NCI-H2227 (cell line): ENCODE measurements at regions not wholly inside any gene's neighbourhood (a gene's known extent, or its start where the extent isn't known, plus 50 kb on each side); places are given as distances from the start of the nearest gene placed in this dataset.

Source experiments
- DNase-seq: peaks from one replicate; lab custom pipeline; 2025; ENCODE audit not compliant: unreplicated experiment; lab: John Stamatoyannopoulos, UW

DNA sequence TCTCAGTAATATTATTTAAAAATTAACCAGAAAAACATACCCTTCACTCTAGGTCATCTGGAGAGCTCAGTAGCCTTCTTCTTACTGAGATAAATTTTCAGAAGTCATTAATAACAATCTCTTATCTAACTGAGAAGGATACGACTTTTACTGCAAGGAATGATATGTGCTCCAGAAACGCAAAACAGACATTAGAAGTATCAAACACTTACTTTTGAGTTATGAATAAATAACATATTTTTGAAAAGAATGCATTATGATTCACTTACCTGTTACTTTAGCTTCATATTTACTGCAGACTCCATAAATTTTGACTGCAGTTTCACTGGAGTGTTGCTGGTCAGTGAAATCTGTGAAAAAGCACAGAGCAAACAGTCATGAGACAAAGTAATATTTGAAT, 668.7 kb upstream of the NRSN1 start:
- DNase-seq = no peak

DNA sequence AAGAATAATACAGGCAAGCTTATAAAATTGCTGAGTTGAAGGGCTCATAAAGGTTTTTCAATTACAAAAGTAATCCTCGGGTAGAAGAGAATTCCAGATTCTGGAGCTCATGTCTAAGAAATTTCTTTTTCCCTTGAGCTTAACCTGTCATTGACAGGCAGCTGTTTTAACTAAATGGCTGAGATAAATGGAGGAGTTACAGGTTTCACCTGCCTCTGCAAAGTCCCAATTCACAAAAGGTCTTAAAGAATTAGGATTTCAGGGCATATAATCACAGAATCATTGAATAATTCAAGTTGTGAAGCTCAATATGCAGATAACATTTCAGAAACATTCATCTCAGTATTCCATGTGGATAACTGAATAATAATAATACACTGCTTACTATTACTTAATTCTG, 660.1 kb upstream of the NRSN1 start:
- DNase-seq = no peak

DNA sequence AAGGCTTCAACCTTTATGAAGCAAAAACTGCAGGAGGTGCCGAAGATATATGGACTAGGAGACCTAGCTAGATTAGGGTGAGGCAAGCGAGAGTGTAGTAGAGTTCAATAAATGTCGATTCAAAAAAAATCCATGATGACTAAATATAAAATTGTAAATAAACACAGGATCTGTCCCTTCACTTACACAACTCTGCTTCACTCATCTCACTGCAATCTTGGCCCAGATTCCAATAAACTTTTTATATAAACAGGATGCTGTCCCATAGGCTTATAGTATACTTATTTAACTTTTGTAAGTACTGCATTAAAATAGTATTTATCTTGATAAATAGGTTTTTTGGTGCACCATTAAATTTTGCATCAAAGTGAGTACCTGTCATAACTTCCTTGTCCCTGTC, 648.4 kb upstream of the NRSN1 start:
- no peak for DNase-seq

DNA sequence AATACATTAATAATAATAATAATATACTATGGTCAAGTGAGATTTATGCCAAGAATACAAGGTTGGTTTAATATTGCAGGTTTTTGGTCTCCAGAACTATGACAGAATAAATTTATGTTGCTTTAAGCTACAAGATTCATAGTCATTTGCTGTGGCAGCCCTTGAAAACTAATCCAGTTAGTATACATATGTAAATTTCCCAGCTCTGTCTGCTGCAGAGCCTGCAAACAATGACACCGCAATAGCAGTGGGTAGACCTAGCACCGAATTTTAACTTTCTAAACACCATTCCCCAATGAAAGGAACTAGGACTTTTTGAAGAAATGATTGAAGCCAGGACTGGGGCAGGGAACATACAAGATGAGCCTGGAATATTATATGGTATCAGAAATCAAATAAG, 647.7 kb upstream of the NRSN1 start:
- DNase-seq = no peak

DNA sequence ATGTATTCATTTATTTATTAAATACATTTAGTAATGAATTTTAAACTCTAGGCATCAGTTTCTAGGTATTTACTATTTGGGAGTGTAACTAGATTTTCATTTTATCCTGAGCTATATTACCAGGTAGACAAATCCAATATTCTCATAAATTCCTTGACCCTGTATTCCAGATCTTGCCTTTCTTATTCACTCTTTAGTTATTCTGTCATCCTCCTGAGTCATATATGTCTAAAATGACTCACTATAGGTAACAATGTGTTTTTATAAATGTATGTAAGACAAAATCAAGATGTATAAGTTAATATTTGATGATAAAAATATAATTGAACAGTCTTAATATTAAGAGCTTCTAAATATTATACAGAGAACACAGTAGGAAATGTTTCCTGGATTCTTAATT, 642.1 kb upstream of the NRSN1 start:
- DNase-seq = no peak

DNA sequence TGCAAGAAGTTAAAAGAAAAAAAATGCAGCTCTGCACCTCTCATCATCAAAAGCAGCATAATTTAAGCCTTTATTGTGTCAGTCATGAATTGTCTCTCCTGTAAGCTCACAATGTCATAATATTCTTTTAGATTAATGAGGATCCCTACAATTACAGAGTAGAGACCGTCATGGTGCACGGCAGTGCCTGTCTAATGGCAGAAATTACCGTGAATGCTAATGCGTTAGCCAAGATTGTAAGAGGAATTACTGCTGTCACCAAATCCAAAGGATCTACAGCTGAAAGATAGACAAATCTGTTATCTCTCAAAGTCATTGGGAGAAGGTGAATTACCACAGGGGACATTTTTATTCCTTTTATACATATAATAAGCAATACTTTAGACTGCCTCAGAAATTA, 631.6 kb upstream of the NRSN1 start:
- peak; percentile 10 for DNase-seq

DNA sequence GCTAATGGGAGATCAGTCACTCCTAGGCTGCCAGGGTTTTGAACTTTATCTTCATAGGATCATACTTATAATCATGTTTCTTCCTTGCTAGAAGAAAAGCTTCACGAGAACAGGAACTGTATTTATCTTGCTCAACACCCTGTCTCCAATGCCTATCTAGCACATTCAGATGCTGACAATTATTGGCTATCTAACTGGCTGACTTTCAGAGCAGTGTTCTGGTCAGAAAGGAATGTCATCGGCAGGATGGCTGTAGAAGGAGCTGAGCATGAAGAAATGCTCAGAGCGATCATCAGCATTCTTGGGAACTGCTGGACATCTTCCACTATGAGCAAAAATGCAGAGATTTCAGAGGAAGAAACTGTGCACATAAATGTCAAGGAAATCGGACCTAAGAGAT, 628.0 kb upstream of the NRSN1 start:
- no peak for DNase-seq

DNA sequence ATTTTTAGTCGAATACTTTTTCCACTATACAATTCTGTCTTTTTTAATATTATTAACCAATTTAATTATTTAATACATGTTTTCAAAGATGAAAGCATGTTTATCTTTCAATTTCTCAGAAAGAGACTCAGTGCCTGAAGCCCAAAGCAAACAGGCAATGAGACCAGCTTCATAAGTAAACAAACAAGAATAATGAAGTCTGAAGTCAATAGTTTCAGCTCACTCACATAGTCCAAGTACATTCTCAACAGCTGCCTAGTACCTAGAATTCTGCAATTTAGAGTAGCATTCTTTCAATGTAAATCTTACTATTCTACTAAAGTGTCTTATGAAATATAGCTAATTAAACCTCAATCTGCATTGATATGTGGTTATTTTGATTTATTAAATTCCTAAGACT, 626.5 kb upstream of the NRSN1 start:
- no peak for DNase-seq

DNA sequence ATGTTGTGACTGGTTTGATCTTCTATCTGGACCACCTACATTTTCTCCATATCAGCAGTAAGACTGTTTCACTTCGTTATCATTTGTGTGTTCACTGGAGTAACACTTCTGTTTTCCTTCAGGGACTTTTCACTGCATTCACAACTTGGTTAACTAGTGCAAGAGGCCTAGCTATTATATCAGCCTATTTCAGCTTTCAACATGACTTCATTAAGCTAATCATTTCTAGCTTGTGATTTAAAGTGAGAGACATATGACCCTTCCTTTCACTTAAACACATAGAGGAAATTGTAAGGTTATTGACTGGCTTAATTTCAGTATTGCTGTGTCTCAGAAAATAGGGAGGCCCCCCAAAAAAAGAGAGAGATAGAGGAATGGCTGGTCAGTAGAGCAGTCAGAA, 622.8 kb upstream of the NRSN1 start:
- DNase-seq = no peak

DNA sequence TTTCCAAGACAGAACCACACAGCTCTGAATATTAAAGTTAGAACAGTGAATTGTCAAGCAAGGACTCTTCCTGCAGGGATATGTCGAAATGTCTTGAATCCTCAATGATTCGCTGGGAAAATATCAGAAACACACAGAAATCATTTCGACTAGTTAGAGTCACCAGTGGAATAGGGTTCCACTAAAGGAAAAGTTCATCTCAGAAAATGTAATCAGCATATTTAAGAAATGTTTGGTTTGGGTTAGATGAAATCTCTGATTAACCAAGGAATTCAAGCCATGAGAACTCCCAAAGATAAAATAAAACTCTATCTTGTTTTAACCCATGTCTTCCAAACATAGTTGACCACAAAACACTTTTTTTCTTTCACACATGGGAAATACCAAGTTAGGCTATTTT, 621.0 kb upstream of the NRSN1 start:
- no peak for DNase-seq

DNA sequence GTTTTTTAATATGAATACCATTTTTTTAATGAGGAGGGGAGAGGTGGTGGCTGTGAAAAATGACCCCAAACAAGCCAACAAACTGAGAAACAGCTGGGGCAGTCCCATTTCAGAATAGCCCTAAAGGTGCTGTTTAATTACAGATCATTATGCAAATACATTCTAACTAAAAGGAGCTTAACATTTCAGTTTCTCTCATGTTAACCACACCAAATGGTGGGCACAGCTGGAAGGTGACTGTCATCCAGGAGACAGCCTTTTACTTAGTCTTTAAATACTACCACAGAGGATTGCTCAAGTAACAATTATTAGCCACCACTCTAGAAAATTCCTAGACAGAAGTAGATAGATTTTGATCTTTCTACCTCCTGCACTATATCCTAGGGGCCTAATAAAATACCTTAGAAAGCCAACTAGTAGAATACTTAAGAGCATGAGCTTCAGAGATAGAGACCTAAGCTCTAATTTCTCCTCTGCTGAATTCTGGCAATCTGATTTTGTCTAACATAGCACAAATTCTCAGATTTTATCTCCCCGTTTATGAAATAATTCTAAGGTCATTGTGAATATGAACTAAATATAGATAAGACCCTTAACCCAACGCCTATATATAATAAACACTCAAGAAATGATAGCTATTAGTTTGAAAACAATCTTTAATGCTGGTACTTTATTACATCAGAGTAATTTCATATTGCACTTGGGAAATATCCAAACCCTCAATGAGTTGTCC, 615.1 kb upstream of the NRSN1 start:
- DNase-seq = no peak

DNA sequence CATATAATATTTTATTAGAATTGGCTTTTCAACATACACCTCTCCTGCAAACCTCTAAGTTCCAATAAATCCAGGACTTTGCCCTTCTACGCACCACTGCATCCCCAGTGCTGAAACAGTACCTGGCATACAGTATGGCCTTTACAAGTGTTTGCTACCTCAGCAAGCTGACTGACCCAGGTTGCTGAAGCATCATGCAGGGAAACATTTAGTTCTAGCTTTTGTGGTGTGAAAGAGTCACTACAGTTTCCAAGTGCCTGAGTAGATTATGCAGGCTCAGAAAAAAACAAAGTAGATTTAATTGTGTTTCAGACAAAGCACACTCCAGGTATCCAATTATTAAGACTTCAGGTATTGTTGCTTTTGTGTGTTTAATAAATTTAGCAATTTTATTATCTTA, 614.2 kb upstream of the NRSN1 start:
- no peak for DNase-seq

DNA sequence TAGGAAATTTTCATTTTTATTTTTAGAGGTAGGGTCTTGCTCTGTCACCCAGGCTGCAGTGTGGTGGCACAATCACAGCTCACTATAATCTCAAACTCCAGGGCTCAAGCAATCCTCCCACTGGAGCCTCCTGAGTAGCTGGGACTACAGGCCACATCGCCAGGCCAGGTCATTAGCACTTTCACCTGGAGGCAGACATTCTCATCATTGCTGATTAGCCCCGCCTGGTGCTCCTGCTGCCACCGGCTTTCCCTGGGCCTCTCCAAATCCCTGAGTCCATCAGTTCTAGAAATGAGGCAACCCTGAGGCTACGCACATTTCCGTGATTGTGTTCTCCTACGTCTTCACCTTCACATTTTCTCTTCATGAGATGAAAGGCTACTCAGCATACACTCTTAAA, 607.7 kb upstream of the NRSN1 start:
- DNase-seq = no peak

DNA sequence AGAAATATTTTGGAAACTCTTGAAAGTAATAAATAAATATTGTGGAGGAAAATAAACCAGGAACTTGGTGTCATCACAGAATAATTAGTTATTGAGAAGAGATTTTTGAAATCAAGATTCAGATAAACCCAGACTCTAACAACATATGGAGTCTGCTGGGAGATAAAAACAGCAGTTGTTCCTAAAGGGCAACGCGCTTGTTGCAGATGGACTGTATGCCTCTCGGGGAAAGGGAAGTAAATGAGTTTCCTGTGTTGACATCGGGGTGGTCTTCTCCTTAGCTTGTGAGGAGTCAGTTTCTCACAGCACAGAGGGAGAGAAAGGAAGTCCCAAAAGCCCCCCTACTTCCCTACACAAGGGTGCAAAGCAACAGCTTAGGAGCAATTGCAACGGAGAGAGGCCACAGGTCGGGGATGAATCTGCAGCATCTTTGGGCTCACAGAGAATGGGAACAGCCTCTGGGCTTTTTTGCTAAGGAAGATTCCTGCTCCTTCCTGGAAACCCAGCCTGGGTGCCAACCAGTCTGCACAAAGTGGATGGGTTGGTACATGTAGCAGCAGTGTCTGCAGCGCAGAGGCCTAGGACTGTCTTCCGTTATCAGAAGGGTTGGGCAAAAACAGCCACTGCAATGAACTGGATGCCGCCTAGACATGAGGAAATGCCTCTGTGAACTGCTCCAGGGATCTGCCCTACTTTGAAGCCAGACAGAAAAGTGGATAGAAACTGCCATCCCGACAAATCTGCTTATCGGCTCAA, 603.0 kb upstream of the NRSN1 start:
- no peak for DNase-seq

DNA sequence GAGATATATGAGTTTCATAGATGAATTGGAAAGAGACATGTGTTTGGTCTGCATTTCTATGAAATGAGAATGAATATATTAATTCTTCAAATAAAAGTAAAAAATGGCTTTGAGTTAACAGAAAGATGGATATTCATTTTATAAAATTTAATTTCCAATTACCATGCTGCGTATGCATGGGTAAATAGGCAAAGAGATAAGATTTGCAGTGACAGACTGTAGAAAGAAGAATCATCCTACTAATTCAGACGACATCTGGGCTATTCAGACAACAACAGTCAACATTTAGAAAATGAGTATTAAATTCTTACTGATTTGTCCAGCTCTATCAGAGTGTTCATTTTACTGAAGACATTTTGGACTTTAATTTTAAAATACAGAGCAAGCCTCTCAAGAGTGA, 602.2 kb upstream of the NRSN1 start:
- DNase-seq = no peak

DNA sequence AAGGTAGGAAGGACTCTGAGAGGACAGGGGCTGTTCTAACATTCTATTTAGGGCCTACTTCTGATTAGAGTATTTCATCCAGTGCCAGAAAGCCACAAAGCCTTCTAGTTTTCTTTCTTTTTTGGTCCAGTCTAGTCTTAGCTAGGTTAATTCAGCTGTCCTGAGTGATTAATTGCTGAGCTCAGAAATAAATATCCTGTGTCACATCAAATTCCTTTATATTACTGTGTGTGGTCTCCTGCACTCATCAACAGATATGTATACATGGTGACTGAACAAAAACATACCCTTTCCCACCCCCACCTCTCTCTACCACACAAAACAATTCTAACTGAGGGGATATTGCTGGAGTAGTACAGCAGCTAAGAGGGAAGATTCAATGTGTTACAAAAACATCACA, 601.5 kb upstream of the NRSN1 start:
- DNase-seq = no peak

DNA sequence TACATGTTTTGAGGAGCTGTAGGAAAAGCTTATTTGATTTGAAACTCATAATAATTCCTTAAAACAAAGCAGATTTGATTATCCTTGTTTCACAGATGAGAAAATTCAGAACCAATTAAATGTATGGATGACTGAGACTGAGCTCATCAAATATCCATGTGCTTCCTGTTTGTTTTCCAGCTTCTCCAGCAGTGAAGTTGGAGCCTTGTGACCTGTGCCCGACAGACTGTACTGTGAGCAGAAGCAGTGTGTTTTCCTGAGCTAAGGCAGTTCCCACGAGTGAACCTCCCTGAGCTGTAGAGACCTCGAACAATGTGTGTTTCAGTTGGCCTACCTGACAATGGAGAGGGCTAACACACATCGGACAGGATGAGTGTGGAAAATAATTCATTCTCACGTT, 599.5 kb upstream of the NRSN1 start:
- DNase-seq = no peak

DNA sequence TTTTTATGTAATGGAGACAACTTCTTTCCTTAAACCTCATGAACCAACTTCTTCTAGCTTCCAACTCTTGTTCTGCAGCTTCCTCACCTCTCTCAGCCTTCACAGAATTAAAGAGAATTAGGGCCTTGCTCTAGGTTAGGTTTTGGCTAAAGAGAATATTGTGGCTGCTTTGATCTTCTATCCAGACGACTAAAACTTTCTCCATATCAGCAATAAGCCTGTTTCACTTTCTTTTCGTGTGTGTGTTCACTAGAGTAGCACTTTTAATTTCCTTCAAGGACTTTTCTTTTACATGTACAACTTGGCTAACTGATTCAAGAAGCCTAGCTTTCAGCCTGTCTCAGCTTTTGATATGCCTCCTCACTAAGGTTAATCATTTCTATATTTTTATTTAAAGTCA, 596.1 kb upstream of the NRSN1 start:
- DNase-seq = no peak

DNA sequence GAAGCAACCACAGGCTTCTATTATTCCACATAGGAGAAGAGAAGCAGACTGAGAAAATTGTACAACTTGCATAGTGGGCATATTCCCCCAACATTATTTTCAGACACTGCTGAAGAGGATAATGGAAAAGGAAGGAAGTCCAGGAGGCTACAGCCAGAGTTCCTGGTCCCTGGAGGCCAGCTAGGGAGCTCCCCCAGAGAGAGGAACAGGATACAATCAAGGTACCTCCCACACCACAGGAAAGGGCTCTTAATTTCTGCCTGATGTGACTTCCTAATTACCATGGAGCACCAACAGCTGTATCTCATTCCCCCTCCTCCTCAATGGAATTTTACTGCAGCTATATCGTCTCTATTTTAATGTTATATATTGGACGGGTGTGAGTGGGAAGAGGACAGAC, 594.3 kb upstream of the NRSN1 start:
- no peak for DNase-seq

DNA sequence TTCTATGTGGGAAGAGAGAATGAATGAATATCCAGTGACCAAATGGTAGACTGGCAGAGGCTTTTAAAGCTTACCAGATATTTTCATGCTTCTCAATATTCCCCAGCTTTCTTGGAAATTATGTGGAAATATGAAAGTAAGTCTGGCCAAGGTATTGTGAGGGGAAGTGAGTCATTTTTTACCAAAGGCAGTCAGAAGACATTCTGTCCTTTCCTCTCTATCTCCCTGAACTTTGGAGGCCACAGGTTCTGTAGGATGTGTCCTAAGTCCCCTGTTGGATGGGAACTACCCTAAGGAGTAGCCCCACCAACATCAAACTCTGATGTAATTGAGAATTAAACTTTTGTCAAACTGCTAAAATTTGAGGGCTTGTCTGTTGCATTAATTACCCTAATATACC, 593.8 kb upstream of the NRSN1 start:
- no peak for DNase-seq

DNA sequence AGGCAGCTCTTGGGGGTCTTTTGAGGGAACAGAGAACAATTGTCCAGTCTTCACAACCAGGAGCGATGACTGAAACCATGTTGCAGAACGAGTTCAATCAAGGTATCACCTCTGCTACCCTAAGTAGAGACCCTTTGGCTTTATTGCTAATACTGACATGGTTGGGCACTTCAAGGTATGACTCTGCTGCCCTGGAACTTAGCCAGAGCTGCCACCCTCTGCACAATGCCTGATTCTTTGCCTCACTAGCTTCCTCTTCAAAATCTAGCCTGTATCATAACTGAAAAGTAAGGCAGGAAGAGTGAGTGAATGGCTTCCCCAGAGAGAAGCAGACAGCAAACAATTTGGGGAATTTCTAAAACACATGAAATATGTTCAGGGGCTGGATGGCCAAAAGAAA, 592.7 kb upstream of the NRSN1 start:
- DNase-seq = no peak

DNA sequence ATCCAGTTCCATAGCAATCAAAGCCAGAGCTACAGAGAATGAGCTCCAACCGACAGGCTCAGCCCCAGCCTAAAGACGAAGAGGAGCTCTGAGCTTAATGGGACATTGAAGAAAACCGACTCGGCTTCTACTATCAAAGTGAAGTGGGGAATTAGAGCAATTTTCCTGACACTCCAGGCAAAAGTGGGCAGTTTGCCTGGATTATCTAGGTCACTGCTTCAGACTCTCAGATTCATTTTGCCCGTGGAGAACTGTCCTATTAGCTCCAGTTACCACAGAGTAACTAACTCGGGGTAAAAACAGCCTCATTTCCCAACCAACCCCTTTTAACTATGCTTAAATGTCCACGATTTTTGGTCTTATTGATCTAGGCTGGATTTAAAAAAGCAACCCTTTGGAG, 592.1 kb upstream of the NRSN1 start:
- DNase-seq = peak; percentile 95

DNA sequence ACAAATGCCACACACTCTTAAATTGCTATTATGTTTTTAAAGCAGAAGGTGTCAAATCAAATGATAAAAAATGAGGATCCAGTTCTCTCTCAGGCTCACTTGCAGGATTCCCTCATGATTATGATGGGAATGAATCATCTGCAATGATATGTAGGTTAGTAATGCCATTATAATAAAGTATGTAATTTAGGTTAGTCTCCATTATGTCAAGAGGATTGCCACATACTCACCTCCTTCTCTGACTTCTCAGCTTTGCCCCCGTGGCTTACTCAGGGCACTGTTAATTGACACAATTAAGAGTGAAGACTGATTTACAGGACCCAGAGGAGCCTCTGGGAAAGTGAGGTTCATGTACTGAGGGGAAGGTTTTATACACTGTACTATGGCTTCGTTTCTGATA, 591.7 kb upstream of the NRSN1 start:
- peak; percentile 78 for DNase-seq
